ENCODE measurements at regions not wholly inside any gene's neighbourhood (a gene's known extent, or its start where the extent isn't known, plus 50 kb on each side); places are given as distances from the start of the nearest gene placed in this dataset.

GRCh38 chr2:118469103-118469502 is 378.3 kb downstream of the EN1 start:
- Histone ChIP-seq H3K9me3 (replicated peaks; ENCODE audit: control insufficient read depth, insufficient read depth, low read depth, low read length) (no peaks in the 10 kb centered on the region), H3K4me2 (ENCODE audit: insufficient read depth, low read length) (peak overlapping the region; percentile 14; the same call in 1 of the 2 replicates), H3K27me3 (ENCODE audit: control insufficient read depth in 2 of 2, insufficient read depth in 2 of 2, low read length in 2 of 2) (peaks cover 6 to 16% of the 10 kb centered on the region in 2 experiments; a peak in 4 of 5 replicates), H3K4me1 (replicated peaks in 1 of 2; ENCODE audit: control insufficient read depth in 2 of 2, insufficient read depth in 2 of 2, low read length in 2 of 2) (peaks cover 0 to 4% of the 10 kb centered on the region in 2 experiments; a peak in 1 of 5 replicates), H3K79me2 (ENCODE audit: control insufficient read depth, insufficient read depth, low read length) (no peaks in the 10 kb centered on the region), H3K27ac (ENCODE audit: extremely low read depth, low read depth, low read length) (no peak overlapping the region), H3K4me3 (no peak overlapping the region), H2AFZ (ENCODE audit: low read depth, low read length) (no peak overlapping the region), H3K36me3 (ENCODE audit: control insufficient read depth, insufficient read depth, low read length) (no peaks in the 10 kb centered on the region), H4K20me1 (replicated peaks; ENCODE audit: control insufficient read depth, insufficient read depth, low read length) (no peaks in the 10 kb centered on the region), H3K9me1 (ENCODE audit: control insufficient read depth, insufficient read depth, low read length) (no peaks in the 10 kb centered on the region), H3K9ac (ENCODE audit: insufficient read depth in 1 of 2, low read depth in 2 of 2, low read length in 2 of 2) (no peak overlapping the region)
- BruUV-seq (replicated peaks): no TSS peak
- 1% methylated on average over 6 of the region's 6 CpGs for WGBS (ENCODE audit: insufficient coverage, low coverage, missing lambda C conversion rate)
- ChIA-PET CTCF (ENCODE audit: low intra/inter-chr PET ratio) (no interaction called here), POLR2A (no interaction called here)
- in situ Hi-C loops (cut with MboI) (no loop called here), intact Hi-C loops (cut with micrococcal nuclease) (no loop called here)
- FAIRE-seq (peak; percentile 84), DNase-seq (ENCODE audit: extremely low read depth in 1 of 4, low spot score in 3 of 4) (peak in 2 of 4 experiments; percentile 19 to 48), ATAC-seq (peak; percentile 43; the same call in 2 of the 3 replicates)
- TF ChIP-seq CBFA2T3 (IDR thresholded peaks at IDR 0.05): peak; percentile 67
- no peak for TF ChIP-seq CTCFL (IDR thresholded peaks at IDR 0.05; ENCODE audit: borderline replicate concordance, insufficient read depth, low read depth, low read length, poor library complexity, severe bottlenecking)
- no peak for TF ChIP-seq ZBTB34 (CRISPR knock-in tag; IDR thresholded peaks at IDR 0.05)
- no peak for TF ChIP-seq SRSF1 (IDR thresholded peaks at IDR 0.05; ENCODE audit: low read depth, low read length)
- no peak for TF ChIP-seq ZNF146 (CRISPR knock-in tag; IDR thresholded peaks at IDR 0.05; ENCODE audit: unreplicated experiment)
- no peak for TF ChIP-seq ZNF316 (IDR thresholded peaks at IDR 0.05)
- TF ChIP-seq NCOR1 (IDR thresholded peaks at IDR 0.05): peak; percentile 23; the same call in 1 of the 2 replicates
- TF ChIP-seq HDAC1 (IDR thresholded peaks at IDR 0.05): no peak
- TF ChIP-seq FOS (IDR thresholded peaks at IDR 0.05; ENCODE audit: extremely low read depth, insufficient read length): no peak
- TF ChIP-seq ZNF253 (CRISPR knock-in tag; conservative IDR thresholded peaks at IDR 0.05): no peak
- TF ChIP-seq ARID3A (IDR thresholded peaks at IDR 0.05; ENCODE audit: borderline replicate concordance, low read depth, low read length): no peak
- no peak for TF ChIP-seq BDP1 (IDR thresholded peaks at IDR 0.05; ENCODE audit: insufficient read depth, insufficient read length)
- peak; percentile 42; the same call in 1 of the 2 replicates for TF ChIP-seq CBFA2T2 (conservative IDR thresholded peaks at IDR 0.05)
- no peak for TF ChIP-seq HES1 (IDR thresholded peaks at IDR 0.05; ENCODE audit: low read depth)
- no peak for TF ChIP-seq NFIX (CRISPR knock-in tag; IDR thresholded peaks at IDR 0.05; ENCODE audit: low read depth)
- no peak for TF ChIP-seq RFX7 (CRISPR knock-in tag; IDR thresholded peaks at IDR 0.05)
- no peak for TF ChIP-seq BACH1 (tag; IDR thresholded peaks at IDR 0.05)
- no peak for TF ChIP-seq ETV6 (IDR thresholded peaks at IDR 0.05; ENCODE audit: borderline replicate concordance in 1 of 2, low read depth in 2 of 2, low read length in 1 of 2)
- TF ChIP-seq ETV6 (CRISPR knock-in tag; IDR thresholded peaks at IDR 0.05; ENCODE audit: borderline replicate concordance): no peak
- no peak for TF ChIP-seq EZH2 (IDR thresholded peaks at IDR 0.05; ENCODE audit: borderline replicate concordance, low read depth, low read length)

Measured in K562 (cell line).